H9 (cell line): ENCODE measurements at regions not wholly inside any gene's neighbourhood (a gene's known extent, or its start where the extent isn't known, plus 50 kb on each side); places are given as distances from the start of the nearest gene placed in this dataset.

ENCODE experiments used
- DNase-seq: peaks from one replicate; pipeline ENCODE4 v3.0.0-alpha.2; 2017
- H2AFZ ChIP-seq: one replicate; pipeline ENCODE4 v1.6.1; 2013; ENCODE audit warnings: mild to moderate bottlenecking, low read length, control low read depth, moderate library complexity
- H2AK5ac ChIP-seq: 2 replicates; pipeline ENCODE4 v1.6.1; 2013; ENCODE audit warnings: low read length, control low read depth, mixed read lengths; ENCODE audit not compliant: insufficient read length
- H2BK120ac ChIP-seq: one replicate; pipeline ENCODE4 v1.6.1; 2013; ENCODE audit warnings: low read depth, mild to moderate bottlenecking, low read length, control low read depth, inconsistent platforms; ENCODE audit not compliant: poor library complexity, severe bottlenecking
- H2BK12ac ChIP-seq: 2 replicates; pipeline ENCODE4 v1.6.1; 2013; ENCODE audit warnings: low read length, control low read depth, mixed read lengths, low read depth; ENCODE audit not compliant: insufficient read length
- H2BK15ac ChIP-seq: 2 replicates; pipeline ENCODE4 v1.6.1; 2013; ENCODE audit warnings: low read depth, low read length, control low read depth
- H2BK20ac ChIP-seq: one replicate; pipeline ENCODE4 v1.6.1; 2013; ENCODE audit warnings: low read depth, mild to moderate bottlenecking, low read length, control low read depth, inconsistent platforms; ENCODE audit not compliant: poor library complexity, severe bottlenecking
- H2BK5ac ChIP-seq: 2 replicates; pipeline ENCODE4 v1.6.1; 2013; ENCODE audit warnings: low read length, control low read depth, mixed read lengths; ENCODE audit not compliant: insufficient read length
- H3K14ac ChIP-seq: 2 replicates; pipeline ENCODE4 v1.6.1; 2013; ENCODE audit warnings: low read length, control low read depth; ENCODE audit not compliant: insufficient read depth
- H3K18ac ChIP-seq: 2 replicates; pipeline ENCODE4 v1.6.1; 2013; ENCODE audit warnings: low read depth, mild to moderate bottlenecking, mixed read lengths, low read length, control low read depth; ENCODE audit not compliant: insufficient read length
- H3K23ac ChIP-seq: 2 replicates; pipeline ENCODE4 v1.6.1; 2013; ENCODE audit warnings: low read length, control low read depth, mixed read lengths, low read depth; ENCODE audit not compliant: insufficient read length
- H3K23me2 ChIP-seq: 2 replicates; pipeline ENCODE4 v1.6.1; 2013; ENCODE audit warnings: low read depth, mild to moderate bottlenecking, mixed read lengths, low read length, control low read depth; ENCODE audit not compliant: insufficient read length, poor library complexity, severe bottlenecking
- H3K27ac ChIP-seq: 2 replicates; pipeline ENCODE4 v1.5.1; 2013; ENCODE audit warnings: low read length, control low read depth, mixed read lengths, low read depth; ENCODE audit not compliant: insufficient read length
- H3K27me3 ChIP-seq: 2 replicates; pipeline ENCODE4 v1.6.1; 2013; ENCODE audit warnings: low read length, control low read depth, inconsistent platforms; ENCODE audit not compliant: insufficient read depth
- H3K4ac ChIP-seq: 2 replicates; pipeline ENCODE4 v1.6.1; 2013; ENCODE audit warnings: low read depth, mild to moderate bottlenecking, control low read depth, inconsistent platforms, low read length, moderate library complexity
- H3K4me1 ChIP-seq: 2 replicates; pipeline ENCODE4 v1.6.1; 2013; ENCODE audit warnings: low read length, control low read depth, inconsistent platforms; ENCODE audit not compliant: insufficient read depth
- H3K4me2 ChIP-seq: 2 replicates; pipeline ENCODE4 v1.6.1; 2013; ENCODE audit warnings: low read length, control low read depth, mixed read lengths; ENCODE audit not compliant: insufficient read length, insufficient read depth
- H3K56ac ChIP-seq: 2 replicates; pipeline ENCODE4 v1.6.1; 2013; ENCODE audit warnings: low read depth, mild to moderate bottlenecking, mixed read lengths, low read length, control low read depth; ENCODE audit not compliant: insufficient read length
- H3K79me1 ChIP-seq: 2 replicates; pipeline ENCODE4 v1.6.1; 2013; ENCODE audit warnings: low read depth, mild to moderate bottlenecking, moderate library complexity, low read length, control low read depth, inconsistent platforms; ENCODE audit not compliant: insufficient read depth, poor library complexity, severe bottlenecking
- H3K79me2 ChIP-seq: 2 replicates; pipeline ENCODE4 v1.6.1; 2013; ENCODE audit warnings: low read length, control low read depth, inconsistent platforms; ENCODE audit not compliant: insufficient read depth
- H3K9ac ChIP-seq: 2 replicates; pipeline ENCODE4 v1.6.1; 2013; ENCODE audit warnings: low read length, control low read depth, mixed read lengths; ENCODE audit not compliant: insufficient read length; ENCODE audit errors: extremely low read depth
- H3K9me3 ChIP-seq: one replicate; pipeline ENCODE4 v1.6.1; 2013; ENCODE audit warnings: low read depth, low read length, inconsistent platforms; ENCODE audit not compliant: control insufficient read depth
- H3T11ph ChIP-seq: one replicate; pipeline ENCODE4 v1.6.1; 2013; ENCODE audit warnings: mild to moderate bottlenecking, low read length, control low read depth, inconsistent platforms
- H4K20me1 ChIP-seq: one replicate; pipeline ENCODE4 v1.6.1; 2013; ENCODE audit not compliant: control insufficient read depth, insufficient read length, insufficient read depth
- H4K5ac ChIP-seq: 2 replicates; pipeline ENCODE4 v1.6.1; 2013; ENCODE audit warnings: low read depth, mild to moderate bottlenecking, mixed read lengths, low read length, control low read depth; ENCODE audit not compliant: insufficient read length
- H4K8ac ChIP-seq: replicated peaks from 2 replicates; pipeline ENCODE4 v1.6.1; 2013; ENCODE audit warnings: low read length, control low read depth, mixed read lengths, low read depth; ENCODE audit not compliant: insufficient read length
- H4K91ac ChIP-seq: 2 replicates; pipeline ENCODE4 v1.6.1; 2013; ENCODE audit warnings: low read depth, mild to moderate bottlenecking, moderate library complexity, mixed read lengths, low read length, control low read depth; ENCODE audit not compliant: insufficient read length
- H3K27ac Mint-ChIP-seq, 3 experiments: 2 replicates in 2 of 3; 3 replicates in 1 of 3; pipeline ENCODE4 v1.8.0; 2020 to 2021; ENCODE audit warnings: mixed read lengths in 3 of 3, mild to moderate bottlenecking in 1 of 3, moderate library complexity in 1 of 3
- H3K27me3 Mint-ChIP-seq: 2 replicates; pipeline ENCODE4 v1.8.0; 2021; ENCODE audit warnings: low read depth, mild to moderate bottlenecking, moderate library complexity, mixed read lengths
- H3K36me3 Mint-ChIP-seq, 3 experiments: 2 replicates in 2 of 3; 3 replicates in 1 of 3; pipeline ENCODE4 v1.8.0; 2020 to 2021; ENCODE audit warnings: low read depth in 3 of 3, mixed read lengths in 3 of 3; ENCODE audit not compliant: insufficient read depth in 1 of 3
- H3K4me1 Mint-ChIP-seq, 2 experiments: 2 replicates each; pipeline ENCODE4 v1.8.0; 2020; ENCODE audit warnings: mixed read lengths in 2 of 2
- H3K4me3 Mint-ChIP-seq, 2 experiments: 2 replicates in 1 of 2; 3 replicates in 1 of 2; pipeline ENCODE4 v1.8.0; 2020 to 2021; ENCODE audit warnings: mild to moderate bottlenecking in 2 of 2, mixed read lengths in 2 of 2, moderate library complexity in 1 of 2
- H3K9me3 Mint-ChIP-seq, 2 experiments: 2 replicates in 1 of 2; 3 replicates in 1 of 2; pipeline ENCODE4 v1.8.0; 2020; ENCODE audit warnings: mild to moderate bottlenecking in 2 of 2, mixed read lengths in 2 of 2, moderate library complexity in 1 of 2
- WGBS: extraction: QIAGEN DNeasy Blood & Tissue Kit; methylation state at CpG from one replicate; pipeline ENCODE4 v1.1.7; 2013; ENCODE audit warnings: missing lambda C conversion rate, low lambda C conversion rate, mixed read lengths; ENCODE audit not compliant: insufficient read length; ENCODE audit errors: extremely low coverage; 5-methylcytosine and 5-hydroxymethylcytosine counted together
- TF ChIP-seq, protein P1 (sequence below): fragments of 200-600 bp; sonication (generic); conservative IDR thresholded peaks from 3 replicates; pipeline ENCODE4 v1.8.0; 2021; ENCODE audit warnings: antibody characterized with exemption, mild to moderate bottlenecking

- Histone ChIP-seq H3K4me2 (no peak overlapping the region), H4K91ac (no peak overlapping the region), H2BK20ac (no peak overlapping the region), H3K27ac (no peak overlapping the region), H3K27me3 (no peaks in the 10 kb centered on the region), H3K18ac (no peak overlapping the region), H3K79me1 (no peaks in the 10 kb centered on the region), H3K23ac (no peak overlapping the region), H3K9me3 (no peaks in the 10 kb centered on the region), H2BK15ac (no peak overlapping the region), H2BK12ac (no peak overlapping the region), H3K14ac (no peak overlapping the region), H3K4ac (no peak overlapping the region), H4K8ac (no peak overlapping the region), H4K20me1 (no peaks in the 10 kb centered on the region), H3K9ac (no peak overlapping the region), H2AFZ (no peak overlapping the region), H3T11ph (no peak overlapping the region), H3K23me2 (no peaks in the 10 kb centered on the region), H3K4me1 (no peaks in the 10 kb centered on the region), H2BK5ac (no peak overlapping the region), H4K5ac (no peak overlapping the region), H2AK5ac (no peak overlapping the region), H3K79me2 (no peaks in the 10 kb centered on the region), H3K56ac (no peak overlapping the region), H2BK120ac (no peak overlapping the region)
- Mint-ChIP-seq H3K4me1 (peaks cover 11 to 15% of the 10 kb centered on the region in 2 experiments; a peak in 3 of 4 replicates), H3K4me3 (no peak overlapping the region), H3K27me3 (peaks cover 3% of the 10 kb centered on the region; the same call in 1 of the 2 replicates), H3K9me3 (peaks cover 3 to 5% of the 10 kb centered on the region in 2 experiments; a peak in 4 of 5 replicates), H3K36me3 (peaks cover 0 to 5% (median 4%) of the 10 kb centered on the region in 3 experiments; a peak in 4 of 7 replicates), H3K27ac (no peak overlapping the region; a peak in 1 of 7 replicates)
- TF ChIP-seq, protein P1, sequence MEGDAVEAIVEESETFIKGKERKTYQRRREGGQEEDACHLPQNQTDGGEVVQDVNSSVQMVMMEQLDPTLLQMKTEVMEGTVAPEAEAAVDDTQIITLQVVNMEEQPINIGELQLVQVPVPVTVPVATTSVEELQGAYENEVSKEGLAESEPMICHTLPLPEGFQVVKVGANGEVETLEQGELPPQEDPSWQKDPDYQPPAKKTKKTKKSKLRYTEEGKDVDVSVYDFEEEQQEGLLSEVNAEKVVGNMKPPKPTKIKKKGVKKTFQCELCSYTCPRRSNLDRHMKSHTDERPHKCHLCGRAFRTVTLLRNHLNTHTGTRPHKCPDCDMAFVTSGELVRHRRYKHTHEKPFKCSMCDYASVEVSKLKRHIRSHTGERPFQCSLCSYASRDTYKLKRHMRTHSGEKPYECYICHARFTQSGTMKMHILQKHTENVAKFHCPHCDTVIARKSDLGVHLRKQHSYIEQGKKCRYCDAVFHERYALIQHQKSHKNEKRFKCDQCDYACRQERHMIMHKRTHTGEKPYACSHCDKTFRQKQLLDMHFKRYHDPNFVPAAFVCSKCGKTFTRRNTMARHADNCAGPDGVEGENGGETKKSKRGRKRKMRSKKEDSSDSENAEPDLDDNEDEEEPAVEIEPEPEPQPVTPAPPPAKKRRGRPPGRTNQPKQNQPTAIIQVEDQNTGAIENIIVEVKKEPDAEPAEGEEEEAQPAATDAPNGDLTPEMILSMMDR = no peak
- no peak for DNase-seq
- no CpG with 5 or more reads among the region's 5 CpGs for WGBS
These were observed 254.4 kb upstream of the BTG1 start for GRCh38 chr12:92400006-92400405.
